WTC11 (cell line): ENCODE measurements at regions not wholly inside any gene's neighbourhood (a gene's known extent, or its start where the extent isn't known, plus 50 kb on each side); places are given as distances from the start of the nearest gene placed in this dataset.

Experiments
- ATAC-seq: fragments of 200-7000 bp; cut with Tn5 transposase; 2 replicates; pipeline ENCODE4 v1.10.0; 2021; ENCODE audit warnings: mild to moderate bottlenecking, moderate library complexity
- CTCF ChIA-PET: fragments of 300-600 bp; sonication (Branson Sonifier 250); formaldehyde crosslinking; loops from one replicate; lab custom pipeline; 2021; ENCODE audit warnings: antibody characterized with exemption; lab: Charles Lee
- POLR2A ChIA-PET: fragments of 350-600 bp; sonication (Branson Sonifier 250); formaldehyde crosslinking; loops from one replicate; lab custom pipeline; 2021; ENCODE audit warnings: antibody characterized with exemption; lab: Charles Lee
- DNase-seq: peaks from one replicate; pipeline ENCODE4 v3.0.0; 2021; ENCODE audit warnings: low spot score
- H3K27ac Mint-ChIP-seq: 2 replicates; pipeline ENCODE4 v1.8.0; 2021; ENCODE audit warnings: mixed read lengths
- H3K27me3 Mint-ChIP-seq: 2 replicates; pipeline ENCODE4 v1.8.0; 2021; ENCODE audit warnings: low read depth, mild to moderate bottlenecking, moderate library complexity, mixed read lengths
- H3K36me3 Mint-ChIP-seq: 2 replicates; pipeline ENCODE4 v1.8.0; 2021; ENCODE audit warnings: mixed read lengths
- H3K4me1 Mint-ChIP-seq: 2 replicates; pipeline ENCODE4 v1.8.0; 2022; ENCODE audit warnings: mixed read lengths
- H3K4me3 Mint-ChIP-seq: 2 replicates; pipeline ENCODE4 v1.8.0; 2021; ENCODE audit warnings: mild to moderate bottlenecking, moderate library complexity, mixed read lengths
- H3K9me3 Mint-ChIP-seq: 2 replicates; pipeline ENCODE4 v1.8.0; 2021; ENCODE audit warnings: mixed read lengths
- EMX1 ChIP-seq: fragments of 250-450 bp; sonication (Bioruptor Pico); IDR thresholded peaks from 2 replicates; pipeline ENCODE4 v1.8.0; 2021; ENCODE audit warnings: mild to moderate bottlenecking
- FOXJ3 ChIP-seq: sonication (generic); formaldehyde crosslinking; IDR thresholded peaks from 2 replicates; pipeline ENCODE4 v1.9.0; 2021; ENCODE audit warnings: missing genetic modification reagents, mild to moderate bottlenecking, borderline replicate concordance
- FOXP1 ChIP-seq: sonication (generic); formaldehyde crosslinking; IDR thresholded peaks from 2 replicates; pipeline ENCODE4 v1.8.0; 2022; ENCODE audit warnings: missing genetic modification reagents, mild to moderate bottlenecking, moderate library complexity, borderline replicate concordance
- GTF2I ChIP-seq: fragments of 250-450 bp; sonication (Bioruptor Pico); conservative IDR thresholded peaks from 2 replicates; pipeline ENCODE4 v1.4.0; 2021; ENCODE audit warnings: mild to moderate bottlenecking
- MXD4 ChIP-seq: fragments of 250-450 bp; sonication (Bioruptor Pico); IDR thresholded peaks from 2 replicates; pipeline ENCODE4 v1.8.0; 2021; ENCODE audit warnings: mild to moderate bottlenecking, moderate library complexity, borderline replicate concordance
- MYBL2 ChIP-seq: sonication (generic); formaldehyde crosslinking; IDR thresholded peaks from 2 replicates; pipeline ENCODE4 v1.8.1; 2023; ENCODE audit warnings: mild to moderate bottlenecking, moderate library complexity, missing genetic modification reagents
- NR2C2 ChIP-seq: sonication (generic); formaldehyde crosslinking; IDR thresholded peaks from 2 replicates; pipeline ENCODE4 v1.8.0; 2022; ENCODE audit warnings: mild to moderate bottlenecking, missing genetic modification reagents
- RELA ChIP-seq: sonication (generic); formaldehyde crosslinking; IDR thresholded peaks from 2 replicates; pipeline ENCODE4 v1.8.1; 2022; ENCODE audit warnings: missing genetic modification reagents, mild to moderate bottlenecking, borderline replicate concordance
- SMAD3 ChIP-seq: sonication (generic); formaldehyde crosslinking; IDR thresholded peaks from 2 replicates; pipeline ENCODE4 v1.8.0; 2022; ENCODE audit warnings: missing genetic modification reagents, mild to moderate bottlenecking, borderline replicate concordance
- TCF7 ChIP-seq: sonication (generic); formaldehyde crosslinking; IDR thresholded peaks from 2 replicates; pipeline ENCODE4 v1.8.0; 2022; ENCODE audit warnings: mild to moderate bottlenecking, low read depth, missing genetic modification reagents, moderate library complexity
- TEAD1 ChIP-seq: sonication (generic); formaldehyde crosslinking; IDR thresholded peaks from 2 replicates; pipeline ENCODE4 v1.8.0; 2022; ENCODE audit warnings: mild to moderate bottlenecking, missing genetic modification reagents
- TP53 ChIP-seq: sonication (generic); formaldehyde crosslinking; IDR thresholded peaks from 2 replicates; pipeline ENCODE4 v1.8.1; 2023; ENCODE audit warnings: mild to moderate bottlenecking, missing genetic modification reagents
- ZNF263 ChIP-seq: sonication (generic); formaldehyde crosslinking; IDR thresholded peaks from 2 replicates; pipeline ENCODE4 v1.8.1; 2022; ENCODE audit warnings: low read depth, mild to moderate bottlenecking, moderate library complexity, missing genetic modification reagents
- ZNF317 ChIP-seq: sonication (generic); formaldehyde crosslinking; IDR thresholded peaks from 2 replicates; pipeline ENCODE4 v1.8.1; 2023; ENCODE audit warnings: low read depth, mild to moderate bottlenecking, moderate library complexity, missing genetic modification reagents, borderline replicate concordance
- TF ChIP-seq, protein P1 (sequence below): sonication (generic); formaldehyde crosslinking; conservative IDR thresholded peaks from 2 replicates; pipeline ENCODE4 v1.8.1; 2023; ENCODE audit warnings: mild to moderate bottlenecking, low read depth, missing genetic modification reagents, moderate library complexity
- TF ChIP-seq, protein P2 (sequence below): sonication (generic); formaldehyde crosslinking; IDR thresholded peaks from 2 replicates; pipeline ENCODE4 v1.8.1; 2023; ENCODE audit warnings: mild to moderate bottlenecking, missing genetic modification reagents, moderate library complexity
- TF ChIP-seq, protein P3 (sequence below): sonication (generic); formaldehyde crosslinking; IDR thresholded peaks from 2 replicates; pipeline ENCODE4 v1.8.1; 2022; ENCODE audit warnings: mild to moderate bottlenecking, moderate library complexity, missing genetic modification reagents
- TF ChIP-seq, protein P4 (sequence below): sonication (generic); formaldehyde crosslinking; IDR thresholded peaks from 2 replicates; pipeline ENCODE4 v1.8.0; 2022; ENCODE audit warnings: mild to moderate bottlenecking, missing genetic modification reagents
- TF ChIP-seq, protein P5 (sequence below): sonication (generic); formaldehyde crosslinking; IDR thresholded peaks from 2 replicates; pipeline ENCODE4 v1.8.0; 2022; ENCODE audit warnings: mild to moderate bottlenecking, missing genetic modification reagents
- TF ChIP-seq, protein P6 (sequence below): sonication (generic); formaldehyde crosslinking; IDR thresholded peaks from 2 replicates; pipeline ENCODE4 v1.8.1; 2023; ENCODE audit warnings: mild to moderate bottlenecking, missing genetic modification reagents, borderline replicate concordance
- TF ChIP-seq, protein P7 (sequence below): sonication (generic); formaldehyde crosslinking; IDR thresholded peaks from 2 replicates; pipeline ENCODE4 v1.8.0; 2022; ENCODE audit warnings: mild to moderate bottlenecking, missing genetic modification reagents

DNA sequence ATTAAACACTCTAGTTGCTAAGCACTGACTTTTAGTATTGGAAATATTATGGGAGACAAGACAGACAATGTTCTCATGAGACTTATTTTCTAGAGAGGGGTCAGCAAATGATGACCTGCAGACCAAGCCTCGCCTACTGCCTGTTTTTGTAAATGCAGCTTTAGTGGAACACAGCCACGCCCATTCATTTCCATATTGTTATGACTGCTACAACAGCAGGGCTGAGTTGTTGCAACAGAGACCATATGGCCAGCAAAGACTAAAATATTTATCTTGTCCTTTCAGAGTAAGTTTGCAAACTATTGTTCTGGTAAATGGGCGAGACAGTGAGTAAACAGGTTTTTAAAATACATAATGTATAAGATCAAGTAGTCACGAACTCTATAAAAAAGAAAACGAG is 570.2 kb downstream of the NTRK3 start (continued):
- TF ChIP-seq, protein P1, sequence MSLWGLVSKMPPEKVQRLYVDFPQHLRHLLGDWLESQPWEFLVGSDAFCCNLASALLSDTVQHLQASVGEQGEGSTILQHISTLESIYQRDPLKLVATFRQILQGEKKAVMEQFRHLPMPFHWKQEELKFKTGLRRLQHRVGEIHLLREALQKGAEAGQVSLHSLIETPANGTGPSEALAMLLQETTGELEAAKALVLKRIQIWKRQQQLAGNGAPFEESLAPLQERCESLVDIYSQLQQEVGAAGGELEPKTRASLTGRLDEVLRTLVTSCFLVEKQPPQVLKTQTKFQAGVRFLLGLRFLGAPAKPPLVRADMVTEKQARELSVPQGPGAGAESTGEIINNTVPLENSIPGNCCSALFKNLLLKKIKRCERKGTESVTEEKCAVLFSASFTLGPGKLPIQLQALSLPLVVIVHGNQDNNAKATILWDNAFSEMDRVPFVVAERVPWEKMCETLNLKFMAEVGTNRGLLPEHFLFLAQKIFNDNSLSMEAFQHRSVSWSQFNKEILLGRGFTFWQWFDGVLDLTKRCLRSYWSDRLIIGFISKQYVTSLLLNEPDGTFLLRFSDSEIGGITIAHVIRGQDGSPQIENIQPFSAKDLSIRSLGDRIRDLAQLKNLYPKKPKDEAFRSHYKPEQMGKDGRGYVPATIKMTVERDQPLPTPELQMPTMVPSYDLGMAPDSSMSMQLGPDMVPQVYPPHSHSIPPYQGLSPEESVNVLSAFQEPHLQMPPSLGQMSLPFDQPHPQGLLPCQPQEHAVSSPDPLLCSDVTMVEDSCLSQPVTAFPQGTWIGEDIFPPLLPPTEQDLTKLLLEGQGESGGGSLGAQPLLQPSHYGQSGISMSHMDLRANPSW, result no peak
- TF ChIP-seq FOXJ3, result no peak

DNA sequence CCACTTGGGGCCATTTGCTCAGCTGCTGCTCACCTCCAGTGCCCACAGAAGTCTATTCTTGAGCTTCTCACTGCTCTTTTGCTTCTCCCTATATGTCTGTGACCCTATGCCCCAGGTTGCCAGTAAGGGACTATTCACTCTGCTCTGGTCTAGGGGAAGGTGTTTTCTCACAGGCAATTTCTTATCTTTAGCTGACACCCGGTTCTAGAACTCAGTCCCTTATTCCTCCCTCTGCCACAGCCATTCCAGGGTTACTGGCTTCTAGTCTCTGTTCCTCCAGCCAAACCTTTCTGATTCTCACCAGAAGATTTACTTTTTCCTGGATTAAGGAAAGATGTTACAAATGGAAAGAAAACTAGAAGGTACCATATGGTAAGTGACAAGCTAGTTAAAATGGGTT is 574.0 kb downstream of the NTRK3 start:
- no peaks in the 10 kb centered on the region for H3K27me3 Mint-ChIP-seq
- TF ChIP-seq, protein P2, sequence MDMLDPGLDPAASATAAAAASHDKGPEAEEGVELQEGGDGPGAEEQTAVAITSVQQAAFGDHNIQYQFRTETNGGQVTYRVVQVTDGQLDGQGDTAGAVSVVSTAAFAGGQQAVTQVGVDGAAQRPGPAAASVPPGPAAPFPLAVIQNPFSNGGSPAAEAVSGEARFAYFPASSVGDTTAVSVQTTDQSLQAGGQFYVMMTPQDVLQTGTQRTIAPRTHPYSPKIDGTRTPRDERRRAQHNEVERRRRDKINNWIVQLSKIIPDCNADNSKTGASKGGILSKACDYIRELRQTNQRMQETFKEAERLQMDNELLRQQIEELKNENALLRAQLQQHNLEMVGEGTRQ (CRISPR knock-in tag), result no peak
- TF ChIP-seq TEAD1 (CRISPR knock-in tag) (no peak), EMX1 (no peak), SMAD3 (CRISPR knock-in tag) (no peak), RELA (CRISPR knock-in tag) (no peak), MXD4 (CRISPR knock-in tag) (no peak), ZNF317 (CRISPR knock-in tag) (no peak), MYBL2 (no peak), NR2C2 (no peak), ZNF263 (CRISPR knock-in tag) (no peak), TP53 (CRISPR knock-in tag) (no peak), FOXP1 (no peak)
- TF ChIP-seq, protein P3, sequence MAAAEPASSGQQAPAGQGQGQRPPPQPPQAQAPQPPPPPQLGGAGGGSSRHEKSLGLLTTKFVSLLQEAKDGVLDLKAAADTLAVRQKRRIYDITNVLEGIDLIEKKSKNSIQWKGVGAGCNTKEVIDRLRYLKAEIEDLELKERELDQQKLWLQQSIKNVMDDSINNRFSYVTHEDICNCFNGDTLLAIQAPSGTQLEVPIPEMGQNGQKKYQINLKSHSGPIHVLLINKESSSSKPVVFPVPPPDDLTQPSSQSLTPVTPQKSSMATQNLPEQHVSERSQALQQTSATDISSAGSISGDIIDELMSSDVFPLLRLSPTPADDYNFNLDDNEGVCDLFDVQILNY (CRISPR knock-in tag), result no peak
- TF ChIP-seq, protein P4, sequence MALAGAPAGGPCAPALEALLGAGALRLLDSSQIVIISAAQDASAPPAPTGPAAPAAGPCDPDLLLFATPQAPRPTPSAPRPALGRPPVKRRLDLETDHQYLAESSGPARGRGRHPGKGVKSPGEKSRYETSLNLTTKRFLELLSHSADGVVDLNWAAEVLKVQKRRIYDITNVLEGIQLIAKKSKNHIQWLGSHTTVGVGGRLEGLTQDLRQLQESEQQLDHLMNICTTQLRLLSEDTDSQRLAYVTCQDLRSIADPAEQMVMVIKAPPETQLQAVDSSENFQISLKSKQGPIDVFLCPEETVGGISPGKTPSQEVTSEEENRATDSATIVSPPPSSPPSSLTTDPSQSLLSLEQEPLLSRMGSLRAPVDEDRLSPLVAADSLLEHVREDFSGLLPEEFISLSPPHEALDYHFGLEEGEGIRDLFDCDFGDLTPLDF (CRISPR knock-in tag), result no peak
- TF ChIP-seq, protein P5, sequence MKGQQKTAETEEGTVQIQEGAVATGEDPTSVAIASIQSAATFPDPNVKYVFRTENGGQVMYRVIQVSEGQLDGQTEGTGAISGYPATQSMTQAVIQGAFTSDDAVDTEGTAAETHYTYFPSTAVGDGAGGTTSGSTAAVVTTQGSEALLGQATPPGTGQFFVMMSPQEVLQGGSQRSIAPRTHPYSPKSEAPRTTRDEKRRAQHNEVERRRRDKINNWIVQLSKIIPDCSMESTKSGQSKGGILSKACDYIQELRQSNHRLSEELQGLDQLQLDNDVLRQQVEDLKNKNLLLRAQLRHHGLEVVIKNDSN (CRISPR knock-in tag), result no peak
- ChIA-PET CTCF (no interaction called here), POLR2A (no interaction called here)
- H3K9me3 Mint-ChIP-seq, result peaks cover 14% of the 10 kb centered on the region
- ATAC-seq (no peak), DNase-seq (no peak)
- H3K4me1 Mint-ChIP-seq, result peaks cover 3% of the 10 kb centered on the region; the same call in 1 of the 2 replicates
- H3K27ac Mint-ChIP-seq, result no peak overlapping the region
- no peaks in the 10 kb centered on the region for H3K36me3 Mint-ChIP-seq
- no peak overlapping the region for H3K4me3 Mint-ChIP-seq

DNA sequence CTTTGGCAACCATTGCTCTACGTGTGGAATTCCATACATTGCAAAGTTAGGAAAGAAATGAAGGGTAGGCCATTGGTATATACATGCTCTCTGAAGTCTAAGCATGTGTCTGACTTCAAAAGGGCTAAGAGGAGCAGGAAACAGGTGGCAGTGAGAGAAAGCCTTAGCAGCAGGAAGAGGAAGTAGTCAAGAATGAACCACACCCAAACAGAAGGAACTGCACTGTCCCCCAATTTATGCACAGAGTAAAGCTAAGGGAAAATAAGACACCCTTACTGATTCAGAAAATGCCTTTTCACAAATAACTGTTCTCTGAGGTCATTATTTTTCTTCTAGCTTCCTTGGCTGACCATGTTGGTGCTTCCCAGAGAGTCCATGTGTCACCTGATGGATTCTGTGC is 575.4 kb downstream of the NTRK3 start:
- H3K27ac Mint-ChIP-seq, result no peak overlapping the region
- H3K36me3 Mint-ChIP-seq, result no peaks in the 10 kb centered on the region
- ATAC-seq, result no peak
- CTCF ChIA-PET, result no interaction called here
- POLR2A ChIA-PET, result interaction anchor here (0.6 to 0.8 kb wide), 2 partner anchors 86 to 594 kb away, joined by 3 read pairs; no protein-coding TSS in a partner anchor
- no peak for DNase-seq
- peaks cover 23% of the 10 kb centered on the region for H3K9me3 Mint-ChIP-seq
- no peaks in the 10 kb centered on the region for H3K4me1 Mint-ChIP-seq
- no peaks in the 10 kb centered on the region for H3K27me3 Mint-ChIP-seq
- TF ChIP-seq TCF7 (CRISPR knock-in tag) (no peak), GTF2I (CRISPR knock-in tag) (no peak), MXD4 (CRISPR knock-in tag) (no peak), TEAD1 (CRISPR knock-in tag) (no peak), ZNF317 (CRISPR knock-in tag) (no peak)
- TF ChIP-seq, protein P6, sequence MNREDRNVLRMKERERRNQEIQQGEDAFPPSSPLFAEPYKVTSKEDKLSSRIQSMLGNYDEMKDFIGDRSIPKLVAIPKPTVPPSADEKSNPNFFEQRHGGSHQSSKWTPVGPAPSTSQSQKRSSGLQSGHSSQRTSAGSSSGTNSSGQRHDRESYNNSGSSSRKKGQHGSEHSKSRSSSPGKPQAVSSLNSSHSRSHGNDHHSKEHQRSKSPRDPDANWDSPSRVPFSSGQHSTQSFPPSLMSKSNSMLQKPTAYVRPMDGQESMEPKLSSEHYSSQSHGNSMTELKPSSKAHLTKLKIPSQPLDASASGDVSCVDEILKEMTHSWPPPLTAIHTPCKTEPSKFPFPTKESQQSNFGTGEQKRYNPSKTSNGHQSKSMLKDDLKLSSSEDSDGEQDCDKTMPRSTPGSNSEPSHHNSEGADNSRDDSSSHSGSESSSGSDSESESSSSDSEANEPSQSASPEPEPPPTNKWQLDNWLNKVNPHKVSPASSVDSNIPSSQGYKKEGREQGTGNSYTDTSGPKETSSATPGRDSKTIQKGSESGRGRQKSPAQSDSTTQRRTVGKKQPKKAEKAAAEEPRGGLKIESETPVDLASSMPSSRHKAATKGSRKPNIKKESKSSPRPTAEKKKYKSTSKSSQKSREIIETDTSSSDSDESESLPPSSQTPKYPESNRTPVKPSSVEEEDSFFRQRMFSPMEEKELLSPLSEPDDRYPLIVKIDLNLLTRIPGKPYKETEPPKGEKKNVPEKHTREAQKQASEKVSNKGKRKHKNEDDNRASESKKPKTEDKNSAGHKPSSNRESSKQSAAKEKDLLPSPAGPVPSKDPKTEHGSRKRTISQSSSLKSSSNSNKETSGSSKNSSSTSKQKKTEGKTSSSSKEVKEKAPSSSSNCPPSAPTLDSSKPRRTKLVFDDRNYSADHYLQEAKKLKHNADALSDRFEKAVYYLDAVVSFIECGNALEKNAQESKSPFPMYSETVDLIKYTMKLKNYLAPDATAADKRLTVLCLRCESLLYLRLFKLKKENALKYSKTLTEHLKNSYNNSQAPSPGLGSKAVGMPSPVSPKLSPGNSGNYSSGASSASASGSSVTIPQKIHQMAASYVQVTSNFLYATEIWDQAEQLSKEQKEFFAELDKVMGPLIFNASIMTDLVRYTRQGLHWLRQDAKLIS (CRISPR knock-in tag), result no peak
- TF ChIP-seq, protein P7, sequence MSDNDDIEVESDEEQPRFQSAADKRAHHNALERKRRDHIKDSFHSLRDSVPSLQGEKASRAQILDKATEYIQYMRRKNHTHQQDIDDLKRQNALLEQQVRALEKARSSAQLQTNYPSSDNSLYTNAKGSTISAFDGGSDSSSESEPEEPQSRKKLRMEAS, result no peak
- H3K4me3 Mint-ChIP-seq, result no peak overlapping the region
